Loucy (cell line): ENCODE measurements at regions not wholly inside any gene's neighbourhood (a gene's known extent, or its start where the extent isn't known, plus 50 kb on each side); places are given as distances from the start of the nearest gene placed in this dataset.
"Not testable (repeated sequence)": the region's sequence is repeated elsewhere in the genome, so short reads cannot be mapped to it uniquely, and the experiment has no call there.

Source experiments
- H2AFZ ChIP-seq: fragments of 200-600 bp; sonication (generic); 2 replicates; pipeline ENCODE4 v1.6.0; 2016; ENCODE audit warnings: antibody characterized with exemption, mild to moderate bottlenecking, low read length, moderate library complexity
- H3F3A ChIP-seq: fragments of 200-600 bp; 2 replicates; pipeline ENCODE4 v1.6.0; 2016; ENCODE audit warnings: antibody characterized with exemption, low read depth, mild to moderate bottlenecking
- H3K27me3 ChIP-seq: fragments of 200-600 bp; sonication (generic); 2 replicates; pipeline ENCODE4 v1.6.1; 2014; ENCODE audit warnings: low read length, mild to moderate bottlenecking; ENCODE audit not compliant: insufficient read depth, poor library complexity, severe bottlenecking
- H3K36me3 ChIP-seq: fragments of 200-600 bp; sonication (generic); 2 replicates; pipeline ENCODE4 v1.6.1; 2016; ENCODE audit warnings: low read length; ENCODE audit not compliant: insufficient read depth
- H3K4me1 ChIP-seq: fragments of 200-600 bp; sonication (generic); 2 replicates; pipeline ENCODE4 v1.5.1; 2014; ENCODE audit warnings: low read length, mild to moderate bottlenecking; ENCODE audit not compliant: insufficient read depth, poor library complexity, severe bottlenecking
- H3K4me2 ChIP-seq: fragments of 200-600 bp; sonication (generic); 2 replicates; pipeline ENCODE4 v1.6.0; 2014; ENCODE audit warnings: antibody characterized with exemption, low read length, low read depth, mild to moderate bottlenecking; ENCODE audit not compliant: poor library complexity, severe bottlenecking
- H3K4me3 ChIP-seq: fragments of 200-600 bp; sonication (generic); 2 replicates; pipeline ENCODE4 v1.5.1; 2014; ENCODE audit warnings: low read length, mild to moderate bottlenecking, mixed read lengths; ENCODE audit not compliant: poor library complexity, severe bottlenecking
- H3K79me2 ChIP-seq: fragments of 200-600 bp; sonication (generic); 2 replicates; pipeline ENCODE4 v1.6.1; 2014; ENCODE audit warnings: low read length; ENCODE audit not compliant: insufficient read depth
- H3K9ac ChIP-seq: fragments of 200-600 bp; sonication (generic); 2 replicates; pipeline ENCODE4 v1.6.0; 2014; ENCODE audit warnings: mild to moderate bottlenecking, low read depth, low read length, moderate library complexity; ENCODE audit not compliant: poor library complexity, severe bottlenecking
- H3K9me2 ChIP-seq: fragments of 200-600 bp; sonication (generic); replicated peaks from 2 replicates; pipeline ENCODE4 v1.6.1; 2016; ENCODE audit warnings: low read depth, low read length, mixed read lengths
- H3K9me3 ChIP-seq: fragments of 200-600 bp; sonication (generic); 2 replicates; pipeline ENCODE4 v1.6.1; 2014; ENCODE audit warnings: mild to moderate bottlenecking, antibody characterized with exemption, low read length, low read depth; ENCODE audit not compliant: insufficient read depth
- H4K20me1 ChIP-seq: fragments of 200-600 bp; sonication (generic); 2 replicates; pipeline ENCODE4 v1.6.0; 2014; ENCODE audit warnings: antibody characterized with exemption, low read length, mild to moderate bottlenecking; ENCODE audit not compliant: insufficient read depth, poor library complexity, severe bottlenecking
- EZH2phosphoT487 ChIP-seq: fragments of 200-600 bp; IDR thresholded peaks from 2 replicates; pipeline ENCODE4 v1.6.1; 2018; ENCODE audit warnings: antibody characterized with exemption, mild to moderate bottlenecking, moderate library complexity, borderline replicate concordance
- TF ChIP-seq, protein P1 (sequence below): fragments of 200-600 bp; sonication (generic); conservative IDR thresholded peaks from 2 replicates; pipeline ENCODE4 v1.5.1; 2014; ENCODE audit warnings: mild to moderate bottlenecking, antibody characterized with exemption, low read length

DNA sequence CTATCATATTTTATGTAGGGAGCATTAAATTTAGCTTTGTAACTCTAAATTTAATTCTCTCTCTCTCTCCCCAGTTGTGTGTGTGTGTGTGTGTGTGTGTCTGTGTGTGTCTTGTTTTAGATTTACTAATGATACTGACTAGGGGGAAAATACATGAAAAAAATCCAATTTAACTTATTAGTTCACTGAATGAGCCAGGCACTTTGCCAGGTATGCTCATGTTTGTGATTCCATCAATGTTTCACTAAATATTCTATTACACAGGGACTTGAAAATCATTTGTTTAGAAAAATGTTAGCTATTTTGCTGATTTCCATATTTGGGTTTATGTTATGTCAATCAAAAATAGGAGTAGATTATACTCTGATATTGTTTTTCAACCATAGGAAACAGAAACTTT, 203.7 kb upstream of the ZNF804A start:
- H3K79me2 ChIP-seq = no peaks in the 10 kb centered on the region
- no peaks in the 10 kb centered on the region for H3K36me3 ChIP-seq
- H3K9me2 ChIP-seq = no peaks in the 10 kb centered on the region
- H3K4me3 ChIP-seq = no peak overlapping the region
- no peak for TF ChIP-seq EZH2phosphoT487
- TF ChIP-seq, protein P1, sequence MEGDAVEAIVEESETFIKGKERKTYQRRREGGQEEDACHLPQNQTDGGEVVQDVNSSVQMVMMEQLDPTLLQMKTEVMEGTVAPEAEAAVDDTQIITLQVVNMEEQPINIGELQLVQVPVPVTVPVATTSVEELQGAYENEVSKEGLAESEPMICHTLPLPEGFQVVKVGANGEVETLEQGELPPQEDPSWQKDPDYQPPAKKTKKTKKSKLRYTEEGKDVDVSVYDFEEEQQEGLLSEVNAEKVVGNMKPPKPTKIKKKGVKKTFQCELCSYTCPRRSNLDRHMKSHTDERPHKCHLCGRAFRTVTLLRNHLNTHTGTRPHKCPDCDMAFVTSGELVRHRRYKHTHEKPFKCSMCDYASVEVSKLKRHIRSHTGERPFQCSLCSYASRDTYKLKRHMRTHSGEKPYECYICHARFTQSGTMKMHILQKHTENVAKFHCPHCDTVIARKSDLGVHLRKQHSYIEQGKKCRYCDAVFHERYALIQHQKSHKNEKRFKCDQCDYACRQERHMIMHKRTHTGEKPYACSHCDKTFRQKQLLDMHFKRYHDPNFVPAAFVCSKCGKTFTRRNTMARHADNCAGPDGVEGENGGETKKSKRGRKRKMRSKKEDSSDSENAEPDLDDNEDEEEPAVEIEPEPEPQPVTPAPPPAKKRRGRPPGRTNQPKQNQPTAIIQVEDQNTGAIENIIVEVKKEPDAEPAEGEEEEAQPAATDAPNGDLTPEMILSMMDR = no peak
- no peak overlapping the region for H3K9ac ChIP-seq
- H3K9me3 ChIP-seq = no peaks in the 10 kb centered on the region
- H3F3A ChIP-seq = no peaks in the 10 kb centered on the region
- H3K4me2 ChIP-seq = no peak overlapping the region
- no peaks in the 10 kb centered on the region for H3K27me3 ChIP-seq
- H2AFZ ChIP-seq = no peak overlapping the region
- no peaks in the 10 kb centered on the region for H3K4me1 ChIP-seq
- no peaks in the 10 kb centered on the region for H4K20me1 ChIP-seq

DNA sequence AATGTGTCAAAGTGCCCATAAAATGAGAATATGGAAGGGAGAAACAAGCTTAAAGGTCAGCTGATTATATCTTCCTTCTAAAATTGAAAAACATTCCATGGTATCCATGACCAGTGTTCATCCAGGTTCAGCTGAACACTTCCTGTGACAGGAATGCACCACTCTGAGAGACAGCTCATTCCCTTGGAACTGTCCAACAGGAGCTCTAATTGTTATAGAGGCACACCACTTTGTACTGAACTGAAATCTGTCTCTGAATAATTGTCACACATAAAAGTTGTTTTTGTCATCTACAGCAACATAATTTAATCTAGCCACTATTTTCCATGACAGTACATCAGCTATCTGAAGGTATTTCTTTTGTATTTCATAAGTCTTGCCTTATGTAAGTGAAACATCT, 195.9 kb upstream of the ZNF804A start:
- Histone ChIP-seq H3K27me3 (no peaks in the 10 kb centered on the region), H3K36me3 (no peaks in the 10 kb centered on the region), H3K4me3 (no peak overlapping the region), H3K79me2 (no peaks in the 10 kb centered on the region), H4K20me1 (no peaks in the 10 kb centered on the region), H3K9me2 (no peaks in the 10 kb centered on the region), H2AFZ (no peak overlapping the region), H3K9ac (no peak overlapping the region), H3F3A (no peaks in the 10 kb centered on the region), H3K9me3 (no peaks in the 10 kb centered on the region), H3K4me1 (no peaks in the 10 kb centered on the region), H3K4me2 (no peak overlapping the region)
- TF ChIP-seq, protein P1 = no peak

DNA sequence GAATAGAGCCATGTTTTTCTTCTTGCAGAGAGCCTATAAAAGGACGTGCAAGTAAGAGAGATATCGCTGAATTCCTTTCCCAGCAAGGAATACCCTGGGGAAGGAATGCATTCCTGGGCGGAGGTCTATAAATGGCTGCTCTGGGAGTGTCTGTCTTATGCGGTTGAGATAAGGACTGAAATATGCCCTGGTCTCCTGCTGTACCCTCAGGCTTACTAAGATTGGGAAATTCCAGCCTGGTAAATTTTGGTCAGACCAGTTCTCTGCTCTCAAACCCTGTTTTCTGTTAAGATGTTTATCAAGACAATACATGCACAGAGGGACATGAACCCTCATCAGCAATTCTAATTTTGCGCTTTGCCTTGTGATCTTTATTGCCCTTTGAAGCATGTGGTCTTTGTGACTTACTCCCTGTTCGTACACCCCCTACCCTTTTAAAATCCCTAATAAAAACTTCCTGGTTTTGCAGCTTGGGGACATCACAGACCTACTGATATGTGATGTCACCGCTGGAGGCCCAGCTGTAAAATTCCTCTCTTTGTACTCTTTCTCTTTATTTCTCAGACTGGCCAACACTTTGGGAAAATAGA, 191.2 kb upstream of the ZNF804A start:
- not testable (repeated sequence) for H3K4me2 ChIP-seq, H3K9ac ChIP-seq, H3K79me2 ChIP-seq, H3K4me1 ChIP-seq, H3K27me3 ChIP-seq, H3K4me3 ChIP-seq, H3K9me3 ChIP-seq, H2AFZ ChIP-seq, H3F3A ChIP-seq, H3K36me3 ChIP-seq, H3K9me2 ChIP-seq, H4K20me1 ChIP-seq

DNA sequence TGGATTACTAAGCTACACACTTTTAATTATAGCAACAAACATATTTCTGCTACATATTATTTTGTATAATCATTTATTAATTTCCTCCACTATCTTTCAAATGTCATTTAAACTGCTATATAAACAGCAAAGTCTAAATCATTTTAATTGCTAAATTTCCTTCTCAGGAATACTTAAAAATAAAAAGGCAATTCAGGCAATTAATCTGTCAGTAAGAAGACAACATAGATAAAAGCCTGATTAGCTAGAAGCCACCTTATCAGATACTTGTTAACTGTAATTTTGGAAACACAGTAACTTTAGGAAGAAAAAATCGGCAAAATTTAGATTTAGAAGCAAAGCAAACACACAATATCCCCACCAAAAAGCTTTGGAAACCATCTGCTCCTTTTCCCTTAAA, 188.2 kb upstream of the ZNF804A start:
- H3K27me3 ChIP-seq = no peaks in the 10 kb centered on the region
- TF ChIP-seq, protein P1 = no peak
- no peak for TF ChIP-seq EZH2phosphoT487
- no peaks in the 10 kb centered on the region for H3K9me2 ChIP-seq
- no peak overlapping the region for H2AFZ ChIP-seq
- no peaks in the 10 kb centered on the region for H4K20me1 ChIP-seq
- no peak overlapping the region for H3K9ac ChIP-seq
- H3K4me3 ChIP-seq = no peak overlapping the region
- no peaks in the 10 kb centered on the region for H3K4me1 ChIP-seq
- H3F3A ChIP-seq = no peaks in the 10 kb centered on the region
- no peaks in the 10 kb centered on the region for H3K79me2 ChIP-seq
- no peak overlapping the region for H3K4me2 ChIP-seq
- no peaks in the 10 kb centered on the region for H3K9me3 ChIP-seq
- no peaks in the 10 kb centered on the region for H3K36me3 ChIP-seq
